ENCODE measurements at regions not wholly inside any gene's neighbourhood (a gene's known extent, or its start where the extent isn't known, plus 50 kb on each side); places are given as distances from the start of the nearest gene placed in this dataset.

DNA sequence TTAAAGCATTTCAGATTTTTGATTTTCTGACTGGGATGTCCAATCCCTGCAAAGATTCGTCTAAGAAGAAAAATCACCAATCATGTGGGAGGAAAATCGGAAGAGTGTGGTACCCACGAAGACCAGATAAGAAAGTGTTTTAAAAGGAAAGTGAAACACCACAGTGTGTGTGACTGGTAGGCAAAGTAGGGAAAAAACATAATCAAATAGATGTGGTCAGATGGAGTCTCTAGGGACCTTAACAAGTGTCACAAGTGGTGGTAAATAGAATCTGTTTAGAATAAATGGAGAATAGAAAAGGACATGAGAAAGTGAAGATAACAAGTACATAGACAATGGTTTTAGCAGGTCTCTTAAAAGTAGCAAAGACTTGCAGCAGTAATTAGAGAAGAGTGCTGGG, 154.6 kb downstream of the SLC30A10 start (continued):
- TF ChIP-seq IKZF1 (conservative IDR thresholded peaks at IDR 0.05) (0 out of 2 replicates have a peak, but pooled peaks have one; percentile 9), NBN (IDR thresholded peaks at IDR 0.05) (0 out of 2 replicates have a peak, but pooled peaks have one; percentile 45), FOXK2 (IDR thresholded peaks at IDR 0.05) (no peak), EP300 (IDR thresholded peaks at IDR 0.05; ENCODE audit: borderline replicate concordance in 1 of 2, control insufficient read depth in 1 of 2, low read depth in 2 of 2, low read length in 2 of 2) (no peak), SREBF1 (IDR thresholded peaks at IDR 0.05; ENCODE audit: low read length) (peak; percentile 48; the same call in 1 of the 2 replicates), PAX8 (IDR thresholded peaks at IDR 0.05) (no peak), BHLHE40 (IDR thresholded peaks at IDR 0.05; ENCODE audit: borderline replicate concordance in 1 of 2, low read depth in 2 of 2, low read length in 1 of 2) (peak; percentile 29 to 41; a peak in 2 of 4 replicates), GABPA (IDR thresholded peaks at IDR 0.05; ENCODE audit: low read depth) (no peak), RUNX3 (IDR thresholded peaks at IDR 0.05; ENCODE audit: low read length) (peak; percentile 88), IRF4 (IDR thresholded peaks at IDR 0.05; ENCODE audit: low read depth, low read length) (0 out of 2 replicates have a peak, but pooled peaks have one; percentile 26), ZNF217 (IDR thresholded peaks at IDR 0.05) (peak; percentile 86), TBL1XR1 (IDR thresholded peaks at IDR 0.05; ENCODE audit: low read depth, low read length) (peak; percentile 60; the same call in 1 of the 2 replicates)
- TF ChIP-seq, protein P1, sequence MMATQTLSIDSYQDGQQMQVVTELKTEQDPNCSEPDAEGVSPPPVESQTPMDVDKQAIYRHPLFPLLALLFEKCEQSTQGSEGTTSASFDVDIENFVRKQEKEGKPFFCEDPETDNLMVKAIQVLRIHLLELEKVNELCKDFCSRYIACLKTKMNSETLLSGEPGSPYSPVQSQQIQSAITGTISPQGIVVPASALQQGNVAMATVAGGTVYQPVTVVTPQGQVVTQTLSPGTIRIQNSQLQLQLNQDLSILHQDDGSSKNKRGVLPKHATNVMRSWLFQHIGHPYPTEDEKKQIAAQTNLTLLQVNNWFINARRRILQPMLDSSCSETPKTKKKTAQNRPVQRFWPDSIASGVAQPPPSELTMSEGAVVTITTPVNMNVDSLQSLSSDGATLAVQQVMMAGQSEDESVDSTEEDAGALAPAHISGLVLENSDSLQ (IDR thresholded peaks at IDR 0.05): peak; percentile 35; the same call in 1 of the 2 replicates
- TF ChIP-seq, protein P2, sequence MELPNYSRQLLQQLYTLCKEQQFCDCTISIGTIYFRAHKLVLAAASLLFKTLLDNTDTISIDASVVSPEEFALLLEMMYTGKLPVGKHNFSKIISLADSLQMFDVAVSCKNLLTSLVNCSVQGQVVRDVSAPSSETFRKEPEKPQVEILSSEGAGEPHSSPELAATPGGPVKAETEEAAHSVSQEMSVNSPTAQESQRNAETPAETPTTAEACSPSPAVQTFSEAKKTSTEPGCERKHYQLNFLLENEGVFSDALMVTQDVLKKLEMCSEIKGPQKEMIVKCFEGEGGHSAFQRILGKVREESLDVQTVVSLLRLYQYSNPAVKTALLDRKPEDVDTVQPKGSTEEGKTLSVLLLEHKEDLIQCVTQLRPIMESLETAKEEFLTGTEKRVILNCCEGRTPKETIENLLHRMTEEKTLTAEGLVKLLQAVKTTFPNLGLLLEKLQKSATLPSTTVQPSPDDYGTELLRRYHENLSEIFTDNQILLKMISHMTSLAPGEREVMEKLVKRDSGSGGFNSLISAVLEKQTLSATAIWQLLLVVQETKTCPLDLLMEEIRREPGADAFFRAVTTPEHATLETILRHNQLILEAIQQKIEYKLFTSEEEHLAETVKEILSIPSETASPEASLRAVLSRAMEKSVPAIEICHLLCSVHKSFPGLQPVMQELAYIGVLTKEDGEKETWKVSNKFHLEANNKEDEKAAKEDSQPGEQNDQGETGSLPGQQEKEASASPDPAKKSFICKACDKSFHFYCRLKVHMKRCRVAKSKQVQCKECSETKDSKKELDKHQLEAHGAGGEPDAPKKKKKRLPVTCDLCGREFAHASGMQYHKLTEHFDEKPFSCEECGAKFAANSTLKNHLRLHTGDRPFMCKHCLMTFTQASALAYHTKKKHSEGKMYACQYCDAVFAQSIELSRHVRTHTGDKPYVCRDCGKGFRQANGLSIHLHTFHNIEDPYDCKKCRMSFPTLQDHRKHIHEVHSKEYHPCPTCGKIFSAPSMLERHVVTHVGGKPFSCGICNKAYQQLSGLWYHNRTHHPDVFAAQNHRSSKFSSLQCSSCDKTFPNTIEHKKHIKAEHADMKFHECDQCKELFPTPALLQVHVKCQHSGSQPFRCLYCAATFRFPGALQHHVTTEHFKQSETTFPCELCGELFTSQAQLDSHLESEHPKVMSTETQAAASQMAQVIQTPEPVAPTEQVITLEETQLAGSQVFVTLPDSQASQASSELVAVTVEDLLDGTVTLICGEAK (IDR thresholded peaks at IDR 0.05; ENCODE audit: borderline replicate concordance): no peak; the same call in 1 of the 2 replicates
- TF ChIP-seq, protein P3, sequence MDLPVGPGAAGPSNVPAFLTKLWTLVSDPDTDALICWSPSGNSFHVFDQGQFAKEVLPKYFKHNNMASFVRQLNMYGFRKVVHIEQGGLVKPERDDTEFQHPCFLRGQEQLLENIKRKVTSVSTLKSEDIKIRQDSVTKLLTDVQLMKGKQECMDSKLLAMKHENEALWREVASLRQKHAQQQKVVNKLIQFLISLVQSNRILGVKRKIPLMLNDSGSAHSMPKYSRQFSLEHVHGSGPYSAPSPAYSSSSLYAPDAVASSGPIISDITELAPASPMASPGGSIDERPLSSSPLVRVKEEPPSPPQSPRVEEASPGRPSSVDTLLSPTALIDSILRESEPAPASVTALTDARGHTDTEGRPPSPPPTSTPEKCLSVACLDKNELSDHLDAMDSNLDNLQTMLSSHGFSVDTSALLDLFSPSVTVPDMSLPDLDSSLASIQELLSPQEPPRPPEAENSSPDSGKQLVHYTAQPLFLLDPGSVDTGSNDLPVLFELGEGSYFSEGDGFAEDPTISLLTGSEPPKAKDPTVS (IDR thresholded peaks at IDR 0.05; ENCODE audit: low read depth, low read length): no peak
- TF ChIP-seq, protein P4, sequence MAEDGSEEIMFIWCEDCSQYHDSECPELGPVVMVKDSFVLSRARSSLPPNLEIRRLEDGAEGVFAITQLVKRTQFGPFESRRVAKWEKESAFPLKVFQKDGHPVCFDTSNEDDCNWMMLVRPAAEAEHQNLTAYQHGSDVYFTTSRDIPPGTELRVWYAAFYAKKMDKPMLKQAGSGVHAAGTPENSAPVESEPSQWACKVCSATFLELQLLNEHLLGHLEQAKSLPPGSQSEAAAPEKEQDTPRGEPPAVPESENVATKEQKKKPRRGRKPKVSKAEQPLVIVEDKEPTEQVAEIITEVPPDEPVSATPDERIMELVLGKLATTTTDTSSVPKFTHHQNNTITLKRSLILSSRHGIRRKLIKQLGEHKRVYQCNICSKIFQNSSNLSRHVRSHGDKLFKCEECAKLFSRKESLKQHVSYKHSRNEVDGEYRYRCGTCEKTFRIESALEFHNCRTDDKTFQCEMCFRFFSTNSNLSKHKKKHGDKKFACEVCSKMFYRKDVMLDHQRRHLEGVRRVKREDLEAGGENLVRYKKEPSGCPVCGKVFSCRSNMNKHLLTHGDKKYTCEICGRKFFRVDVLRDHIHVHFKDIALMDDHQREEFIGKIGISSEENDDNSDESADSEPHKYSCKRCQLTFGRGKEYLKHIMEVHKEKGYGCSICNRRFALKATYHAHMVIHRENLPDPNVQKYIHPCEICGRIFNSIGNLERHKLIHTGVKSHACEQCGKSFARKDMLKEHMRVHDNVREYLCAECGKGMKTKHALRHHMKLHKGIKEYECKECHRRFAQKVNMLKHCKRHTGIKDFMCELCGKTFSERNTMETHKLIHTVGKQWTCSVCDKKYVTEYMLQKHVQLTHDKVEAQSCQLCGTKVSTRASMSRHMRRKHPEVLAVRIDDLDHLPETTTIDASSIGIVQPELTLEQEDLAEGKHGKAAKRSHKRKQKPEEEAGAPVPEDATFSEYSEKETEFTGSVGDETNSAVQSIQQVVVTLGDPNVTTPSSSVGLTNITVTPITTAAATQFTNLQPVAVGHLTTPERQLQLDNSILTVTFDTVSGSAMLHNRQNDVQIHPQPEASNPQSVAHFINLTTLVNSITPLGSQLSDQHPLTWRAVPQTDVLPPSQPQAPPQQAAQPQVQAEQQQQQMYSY (CRISPR knock-in tag; IDR thresholded peaks at IDR 0.05): no peak
- TF ChIP-seq, protein P5, sequence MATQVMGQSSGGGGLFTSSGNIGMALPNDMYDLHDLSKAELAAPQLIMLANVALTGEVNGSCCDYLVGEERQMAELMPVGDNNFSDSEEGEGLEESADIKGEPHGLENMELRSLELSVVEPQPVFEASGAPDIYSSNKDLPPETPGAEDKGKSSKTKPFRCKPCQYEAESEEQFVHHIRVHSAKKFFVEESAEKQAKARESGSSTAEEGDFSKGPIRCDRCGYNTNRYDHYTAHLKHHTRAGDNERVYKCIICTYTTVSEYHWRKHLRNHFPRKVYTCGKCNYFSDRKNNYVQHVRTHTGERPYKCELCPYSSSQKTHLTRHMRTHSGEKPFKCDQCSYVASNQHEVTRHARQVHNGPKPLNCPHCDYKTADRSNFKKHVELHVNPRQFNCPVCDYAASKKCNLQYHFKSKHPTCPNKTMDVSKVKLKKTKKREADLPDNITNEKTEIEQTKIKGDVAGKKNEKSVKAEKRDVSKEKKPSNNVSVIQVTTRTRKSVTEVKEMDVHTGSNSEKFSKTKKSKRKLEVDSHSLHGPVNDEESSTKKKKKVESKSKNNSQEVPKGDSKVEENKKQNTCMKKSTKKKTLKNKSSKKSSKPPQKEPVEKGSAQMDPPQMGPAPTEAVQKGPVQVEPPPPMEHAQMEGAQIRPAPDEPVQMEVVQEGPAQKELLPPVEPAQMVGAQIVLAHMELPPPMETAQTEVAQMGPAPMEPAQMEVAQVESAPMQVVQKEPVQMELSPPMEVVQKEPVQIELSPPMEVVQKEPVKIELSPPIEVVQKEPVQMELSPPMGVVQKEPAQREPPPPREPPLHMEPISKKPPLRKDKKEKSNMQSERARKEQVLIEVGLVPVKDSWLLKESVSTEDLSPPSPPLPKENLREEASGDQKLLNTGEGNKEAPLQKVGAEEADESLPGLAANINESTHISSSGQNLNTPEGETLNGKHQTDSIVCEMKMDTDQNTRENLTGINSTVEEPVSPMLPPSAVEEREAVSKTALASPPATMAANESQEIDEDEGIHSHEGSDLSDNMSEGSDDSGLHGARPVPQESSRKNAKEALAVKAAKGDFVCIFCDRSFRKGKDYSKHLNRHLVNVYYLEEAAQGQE (IDR thresholded peaks at IDR 0.05; ENCODE audit: low read depth, low read length): no peak

Measured in GM12878 (cell line).